ENCODE measurements at regions not wholly inside any gene's neighbourhood (a gene's known extent, or its start where the extent isn't known, plus 50 kb on each side); places are given as distances from the start of the nearest gene placed in this dataset.

DNA sequence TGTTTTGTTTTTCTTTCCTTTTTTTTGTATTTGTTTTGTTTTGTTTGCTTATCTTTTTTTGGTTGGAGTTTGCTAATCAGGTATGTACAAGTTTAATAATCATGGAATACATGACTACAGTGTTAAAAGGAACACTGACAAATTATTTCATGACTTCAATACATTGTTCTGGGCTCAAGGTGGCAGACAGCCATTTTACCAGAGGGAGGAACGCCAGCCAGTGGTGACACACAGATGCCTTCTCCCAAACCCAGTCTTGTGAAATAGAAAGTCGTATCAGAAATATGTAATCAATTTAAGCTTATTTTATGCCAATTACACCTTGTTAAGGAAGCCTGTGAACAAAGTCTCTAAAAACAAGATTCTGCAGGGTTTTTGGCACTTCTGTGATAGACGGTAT is 264.0 kb upstream of the EPHA4 start:
- no peak for DNase-seq (ENCODE audit: low read depth, low spot score)

DNA sequence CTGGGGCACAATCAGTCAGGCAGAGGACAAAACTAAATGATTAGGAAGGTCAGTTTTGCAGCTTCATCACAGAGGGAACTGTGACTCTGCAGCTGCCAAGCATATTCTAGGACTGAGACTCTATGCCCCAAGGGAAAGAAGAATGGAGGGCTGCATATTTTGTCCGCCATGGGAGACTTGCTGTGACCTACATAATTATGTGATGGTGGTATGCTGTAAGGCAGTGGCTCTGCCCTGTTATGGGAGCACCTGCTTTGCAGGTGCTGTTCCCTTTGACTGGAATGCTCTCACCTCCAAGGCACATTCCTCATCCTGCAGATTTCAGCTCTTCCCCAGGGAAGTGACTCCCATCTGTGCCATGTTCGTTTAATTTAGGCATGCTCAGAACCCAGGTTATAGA is 261.9 kb upstream of the EPHA4 start:
- no peak for DNase-seq (ENCODE audit: low read depth, low spot score)

DNA sequence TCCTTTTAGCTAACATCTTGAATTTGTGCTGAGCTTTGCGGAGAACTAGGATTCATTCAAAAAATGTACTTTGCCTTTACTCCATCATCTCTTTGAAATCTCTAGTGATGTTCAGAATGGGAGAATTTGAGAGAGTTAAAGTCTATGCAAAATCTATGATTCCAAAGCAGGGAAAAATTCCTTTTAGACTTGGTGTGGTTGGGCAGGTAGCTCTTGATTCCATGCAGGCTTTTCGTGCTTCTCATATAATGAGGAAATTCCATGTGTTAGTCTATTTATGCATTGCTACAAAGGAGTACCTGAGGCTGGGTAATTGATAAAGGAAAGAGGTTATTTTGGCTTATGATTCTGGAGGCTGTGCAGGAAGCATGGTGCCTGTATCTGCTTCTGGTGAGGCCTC is 258.9 kb upstream of the EPHA4 start:
- DNase-seq (ENCODE audit: low read depth, low spot score), result no peak

DNA sequence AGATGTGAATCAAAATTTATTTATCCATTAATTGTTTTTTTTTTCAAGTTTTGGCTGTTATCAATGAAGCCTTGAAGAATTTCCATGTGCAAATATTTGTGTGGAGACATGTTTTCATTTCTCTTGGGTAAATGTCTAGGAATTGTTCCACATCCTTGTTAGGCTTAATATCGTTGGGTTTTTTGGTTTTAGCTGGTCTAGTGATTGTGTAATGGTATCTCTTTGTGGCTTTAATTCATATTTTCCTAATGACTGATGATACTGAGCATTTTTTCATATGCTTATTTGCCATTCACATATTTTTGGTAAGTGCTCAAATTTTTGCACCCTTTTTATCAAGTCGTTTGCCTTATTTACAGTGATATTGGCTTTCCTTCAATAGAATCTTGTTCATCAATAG is 250.3 kb upstream of the EPHA4 start:
- DNase-seq (ENCODE audit: low read depth, low spot score), result no peak

DNA sequence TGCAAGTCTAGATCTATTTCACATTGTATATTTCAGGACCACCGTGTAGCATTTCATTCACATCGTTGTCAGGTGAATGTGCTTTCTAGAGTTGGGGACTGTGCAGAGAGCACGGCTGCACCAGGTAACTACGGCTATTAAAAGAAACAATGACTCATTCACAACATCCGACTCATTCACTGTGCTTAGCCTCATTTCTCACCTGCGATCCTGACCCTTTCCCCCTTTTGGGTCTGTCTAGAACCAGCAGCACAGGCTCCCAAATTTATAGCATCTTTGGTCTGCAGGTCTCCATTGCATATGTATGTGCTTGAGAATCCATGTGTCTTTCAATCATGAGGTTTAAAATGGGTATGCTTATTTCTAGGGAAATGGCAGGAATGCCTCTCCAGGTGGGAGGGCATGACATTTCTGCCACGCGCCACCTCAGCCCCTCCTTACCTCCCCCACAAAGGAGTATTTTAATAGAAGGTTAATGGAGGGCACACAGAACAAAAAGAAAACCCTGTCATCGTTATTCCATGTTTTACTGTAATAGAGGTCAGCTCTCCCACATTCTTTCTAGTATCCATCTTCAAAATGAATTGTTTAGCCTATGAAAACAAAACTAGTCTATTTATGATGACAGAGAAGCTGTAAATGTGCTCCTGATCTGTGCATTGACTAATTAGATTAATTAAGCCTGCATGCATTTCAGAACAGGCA is 246.7 kb upstream of the EPHA4 start:
- DNase-seq (ENCODE audit: low read depth, low spot score), result no peak

DNA sequence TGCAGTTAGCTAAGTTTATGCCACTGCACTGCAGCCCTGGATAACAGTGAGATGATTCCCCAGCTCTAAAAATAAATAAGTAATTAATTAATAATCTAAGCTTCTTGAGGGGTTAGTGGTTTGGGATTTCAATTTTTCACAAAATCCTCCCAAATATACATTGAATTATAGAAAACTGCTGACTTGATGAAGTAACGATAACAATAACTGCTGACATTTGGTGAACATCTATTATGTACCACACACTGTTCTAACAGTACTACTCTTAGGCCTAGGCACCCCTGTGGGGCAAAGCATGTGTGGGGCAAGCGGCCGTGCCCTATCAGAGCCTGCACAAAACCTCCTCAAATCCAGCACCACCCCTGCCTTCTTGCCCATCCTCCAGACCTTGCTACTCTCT is 245.8 kb upstream of the EPHA4 start:
- DNase-seq (ENCODE audit: low read depth, low spot score), result no peak

DNA sequence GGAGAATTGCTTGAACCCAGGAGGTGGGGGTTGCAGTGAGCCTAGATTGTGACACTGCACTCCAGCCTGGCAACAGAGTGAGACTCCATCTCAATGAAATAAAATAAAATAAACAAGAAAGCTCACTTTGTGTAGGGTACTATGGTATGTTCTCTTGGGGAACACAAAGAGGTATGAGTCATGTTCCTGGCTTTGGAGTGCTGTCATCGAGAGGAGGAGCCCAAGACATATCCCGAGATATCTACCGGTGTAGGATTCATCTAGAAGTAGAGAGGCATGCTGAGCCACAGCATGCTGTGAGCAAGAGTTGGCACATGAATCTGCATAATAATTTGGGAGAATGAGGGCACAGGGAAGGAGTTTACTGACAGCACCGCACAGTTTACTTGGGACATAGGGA is 244.9 kb upstream of the EPHA4 start:
- DNase-seq (ENCODE audit: low read depth, low spot score), result no peak

DNA sequence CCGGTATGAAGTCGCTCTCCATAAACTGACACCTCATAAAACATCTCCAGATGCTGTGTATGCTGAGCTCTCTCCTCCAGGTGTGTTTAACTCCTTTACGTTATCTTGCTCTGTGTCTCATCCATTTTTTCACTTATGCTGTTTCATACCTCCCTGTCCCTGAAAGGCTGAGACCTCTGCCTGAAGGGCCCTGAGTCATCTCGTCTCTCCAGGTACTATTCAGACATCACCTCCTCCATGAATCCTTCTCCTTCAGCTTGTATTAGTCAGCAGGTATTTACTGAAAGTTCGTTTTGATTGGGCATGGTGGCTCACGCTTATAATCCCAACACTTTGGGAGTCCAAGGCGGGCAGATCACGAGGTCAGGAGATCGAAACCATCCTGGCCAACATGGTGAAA is 244.5 kb upstream of the EPHA4 start:
- no peak for DNase-seq (ENCODE audit: low read depth, low spot score)

DNA sequence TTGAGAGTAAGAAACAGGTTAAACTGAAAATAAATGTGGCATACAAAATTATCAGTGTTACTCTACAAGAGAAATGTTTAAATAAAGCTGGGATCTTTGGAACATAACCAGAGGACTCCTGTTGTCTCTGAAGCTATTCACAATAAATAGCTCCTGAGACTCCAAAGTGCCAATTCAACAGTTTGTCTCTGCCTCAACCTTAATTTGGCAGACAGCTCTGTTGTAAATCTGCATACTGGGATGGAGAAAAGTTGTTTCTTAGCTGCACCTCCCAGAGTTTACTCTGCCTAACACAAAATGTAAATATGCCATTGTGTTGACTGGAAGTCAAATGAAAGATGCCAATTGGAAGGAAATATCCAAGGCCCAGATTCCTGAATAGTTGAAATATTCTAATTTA is 238.5 kb upstream of the EPHA4 start:
- DNase-seq (ENCODE audit: low read depth, low spot score), result no peak

DNA sequence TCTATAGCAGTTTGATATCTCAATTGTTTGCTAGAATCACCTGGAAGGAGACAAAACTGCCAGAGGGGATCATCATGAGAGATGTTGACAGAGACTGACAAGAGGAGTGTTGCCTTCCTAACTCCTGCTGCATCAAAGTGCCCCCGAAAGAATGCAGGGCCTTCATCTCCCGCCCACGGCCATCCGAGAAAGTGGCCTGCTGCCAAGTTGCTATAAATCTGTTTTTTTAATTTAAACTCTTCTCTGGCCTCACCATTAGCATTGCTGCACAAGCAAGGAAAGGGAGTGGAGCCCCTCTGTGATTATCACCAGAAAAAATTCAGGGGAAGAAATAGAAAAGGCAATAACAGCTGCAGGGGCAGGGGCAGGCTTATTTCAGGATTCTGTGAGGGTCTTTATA is 238.1 kb upstream of the EPHA4 start:
- DNase-seq (ENCODE audit: low read depth, low spot score), result no peak

DNA sequence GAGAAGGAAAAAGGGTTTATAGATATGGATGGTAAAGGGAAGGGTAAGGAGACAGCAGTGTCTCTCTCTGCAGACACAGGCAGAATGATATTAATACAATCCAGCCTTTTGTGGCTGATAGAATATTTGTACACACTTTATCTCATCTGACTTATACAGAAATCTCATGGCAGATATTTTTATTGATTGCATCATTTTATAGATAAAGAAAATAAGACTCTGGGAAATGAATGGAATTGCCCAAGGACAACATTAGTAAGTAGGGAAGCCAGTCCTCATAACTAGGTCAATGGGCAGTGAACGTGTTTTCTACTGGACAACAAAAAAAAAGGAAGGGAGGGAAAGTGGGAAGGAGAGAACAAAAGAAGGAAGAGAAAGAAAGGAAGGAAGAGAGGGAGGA is 236.4 kb upstream of the EPHA4 start:
- no peak for DNase-seq (ENCODE audit: low read depth, low spot score)

DNA sequence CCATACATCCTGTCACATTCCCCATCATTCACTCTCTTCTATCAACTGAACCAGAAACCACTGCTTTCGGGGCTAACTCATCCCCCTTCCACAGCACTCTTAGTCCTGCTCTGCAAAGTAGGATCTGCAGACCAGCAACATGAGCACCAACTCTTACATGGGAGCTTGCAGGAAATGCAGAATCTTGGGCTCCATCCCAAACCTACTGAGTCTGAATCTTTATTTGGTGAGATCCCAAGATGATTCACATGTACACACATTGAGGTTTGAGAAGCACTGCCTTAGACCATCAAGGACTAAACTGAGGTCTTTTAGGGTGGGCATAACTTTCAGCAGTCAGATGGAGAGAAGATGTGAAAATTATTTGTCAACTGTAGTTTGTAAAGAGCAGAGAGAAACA is 235.6 kb upstream of the EPHA4 start:
- no peak for DNase-seq (ENCODE audit: low read depth, low spot score)

DNA sequence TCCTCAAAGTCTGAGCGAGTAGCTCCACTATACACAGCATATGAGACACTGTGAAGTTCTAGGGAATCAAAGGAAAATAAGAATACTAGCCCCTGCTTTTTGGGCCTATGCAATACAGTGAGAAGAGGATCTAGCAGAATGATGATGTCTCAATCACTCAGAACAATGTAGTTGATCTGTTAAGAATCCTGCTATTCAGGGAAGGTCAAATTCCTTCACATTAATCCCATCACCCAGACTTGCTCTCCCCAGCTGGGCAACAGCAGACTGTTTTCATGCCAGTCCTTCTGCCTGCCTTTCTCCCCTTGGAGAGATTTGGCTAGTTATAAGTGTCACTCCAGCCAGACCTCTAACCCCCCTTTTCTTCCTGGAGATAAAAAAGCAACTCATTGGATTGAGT is 230.0 kb upstream of the EPHA4 start:
- no peak for DNase-seq (ENCODE audit: low read depth, low spot score)

DNA sequence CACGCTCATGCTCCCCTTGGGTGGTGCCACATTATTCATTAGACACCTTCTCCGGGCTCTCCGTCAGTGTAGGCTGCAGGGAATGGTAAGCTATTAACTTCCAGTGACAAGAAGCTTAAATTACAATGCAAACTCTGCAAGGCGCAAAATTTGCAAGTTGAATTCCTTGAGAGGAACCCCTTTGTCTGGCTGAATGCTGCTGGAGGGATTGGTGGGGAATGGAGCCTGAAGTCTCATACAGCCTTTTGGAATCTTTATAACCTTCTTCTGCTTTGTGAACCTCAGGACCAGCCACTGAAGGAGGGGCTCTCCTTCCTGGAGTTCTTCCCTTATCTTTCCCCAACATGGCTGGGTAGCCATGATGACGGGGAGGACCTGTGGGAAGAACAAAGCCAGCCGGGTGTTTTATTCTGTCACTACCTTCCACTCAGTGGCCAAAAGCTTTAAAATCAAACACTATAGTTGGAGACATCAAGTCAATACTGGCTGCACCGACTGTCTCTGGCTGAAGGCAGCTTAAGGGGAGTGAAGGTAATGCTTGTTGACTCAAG is 220.9 kb upstream of the EPHA4 start:
- no peak for DNase-seq (ENCODE audit: low read depth, low spot score)

DNA sequence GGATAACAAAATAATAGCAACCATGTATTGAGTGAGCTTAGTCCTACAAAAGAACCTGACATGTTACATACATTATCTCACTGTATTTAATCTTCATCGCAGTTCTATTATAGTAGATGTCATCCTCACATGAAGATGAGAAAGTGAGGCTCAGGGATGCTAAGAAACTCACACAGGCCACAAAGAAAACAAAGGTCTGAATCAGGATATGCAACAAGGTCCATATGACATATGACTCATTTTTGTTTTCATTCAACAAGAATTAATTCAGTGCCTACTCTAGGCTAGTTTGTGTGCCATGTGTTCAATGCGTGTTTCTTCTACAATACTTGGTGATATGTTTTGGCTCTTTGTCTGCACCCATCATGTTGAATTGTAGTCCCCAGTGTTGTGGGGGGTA is 219.7 kb upstream of the EPHA4 start:
- DNase-seq (ENCODE audit: low read depth, low spot score), result no peak

DNA sequence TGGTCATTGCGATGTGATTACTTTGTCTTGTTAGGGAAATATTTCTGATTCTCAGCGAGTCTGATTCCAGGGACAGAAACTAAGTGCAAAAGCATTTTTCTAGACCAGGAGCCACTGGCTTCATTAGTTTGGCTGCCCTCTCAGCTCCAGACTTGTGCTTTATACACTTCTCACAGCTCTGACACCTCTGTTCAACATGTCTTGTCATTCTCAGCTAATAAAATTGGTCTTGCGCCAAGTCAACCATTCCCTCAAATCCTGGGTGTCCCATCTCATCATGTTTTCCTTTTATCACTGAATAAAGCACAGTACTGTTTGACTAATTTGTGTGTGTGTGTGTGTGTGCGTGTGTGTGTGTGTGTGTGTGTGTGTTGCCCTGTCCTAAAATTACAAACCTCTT is 215.5 kb upstream of the EPHA4 start:
- no peak for DNase-seq (ENCODE audit: low read depth, low spot score)

DNA sequence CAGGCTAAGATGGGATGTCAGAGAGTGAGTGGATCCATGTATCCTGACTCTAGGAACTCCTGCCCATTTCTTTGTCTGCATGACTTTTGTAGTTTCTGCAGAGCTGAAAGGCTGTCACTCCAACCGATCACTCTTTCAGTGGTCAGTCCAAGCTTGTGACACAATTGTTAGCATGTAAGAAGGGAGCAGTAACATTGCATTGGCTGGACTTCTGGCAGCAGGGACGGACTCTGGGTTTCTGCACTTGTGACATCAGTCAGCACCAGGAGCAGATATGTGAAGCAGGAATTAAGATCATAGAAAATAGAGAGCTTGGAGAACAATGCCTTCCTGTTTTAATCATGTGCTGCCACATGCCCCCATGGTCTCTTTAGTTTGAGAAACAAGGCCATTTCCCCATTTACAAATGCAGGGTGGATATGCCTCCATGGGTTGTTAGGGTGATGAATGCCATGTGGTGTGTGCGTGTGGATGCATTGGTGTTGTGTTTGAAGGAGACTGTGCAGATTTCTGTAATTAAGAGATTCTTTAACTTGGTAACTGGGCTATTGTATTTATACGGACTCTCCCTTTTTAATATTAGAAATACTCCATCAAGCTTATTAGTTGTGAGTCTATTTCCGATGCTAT is 214.3 kb upstream of the EPHA4 start:
- no peak for DNase-seq (ENCODE audit: low read depth, low spot score)

DNA sequence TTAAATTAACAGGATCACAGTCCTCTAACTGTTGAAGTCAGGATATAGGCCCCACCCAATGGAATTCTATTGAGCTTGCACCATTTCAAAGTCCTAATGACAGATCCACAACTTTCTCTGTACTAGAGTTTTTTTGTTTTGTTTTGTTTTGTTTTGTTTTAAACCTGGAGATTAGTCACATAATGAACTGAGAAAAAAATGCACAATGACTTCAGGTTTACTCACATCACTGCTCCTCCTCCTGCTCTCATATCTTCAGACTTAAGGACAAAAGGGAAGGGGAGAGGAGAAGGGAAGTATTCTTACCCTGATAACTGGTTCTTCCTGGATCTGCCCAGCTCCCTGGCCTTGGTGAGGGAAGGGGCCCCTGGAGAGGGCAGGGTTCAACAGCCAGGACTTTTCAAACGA is 208.2 kb upstream of the EPHA4 start:
- DNase-seq (ENCODE audit: low read depth, low spot score), result peak; percentile 69

DNA sequence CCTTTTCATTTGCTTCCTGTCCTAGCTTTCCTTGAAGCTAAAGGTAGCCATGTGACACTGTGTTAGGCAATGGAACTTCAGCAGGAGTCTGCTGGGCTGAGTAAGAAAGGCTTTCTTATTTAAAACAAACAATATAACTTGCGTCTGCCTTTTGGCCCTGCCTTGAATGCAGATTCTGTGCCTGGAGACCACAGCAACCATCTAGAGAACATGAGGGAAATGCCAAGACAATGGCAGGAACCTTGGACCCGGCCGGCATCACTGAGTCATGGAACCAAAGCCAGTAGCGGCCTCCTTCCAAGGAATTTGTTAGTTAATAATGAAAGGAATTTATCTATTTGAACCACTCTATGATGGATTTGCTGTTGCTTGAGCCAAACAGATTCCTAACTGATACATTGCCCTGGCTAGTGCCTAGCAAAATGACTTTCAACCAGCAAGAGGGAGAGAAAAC is 207.5 kb upstream of the EPHA4 start:
- DNase-seq (ENCODE audit: low read depth, low spot score), result peak; percentile 94

DNA sequence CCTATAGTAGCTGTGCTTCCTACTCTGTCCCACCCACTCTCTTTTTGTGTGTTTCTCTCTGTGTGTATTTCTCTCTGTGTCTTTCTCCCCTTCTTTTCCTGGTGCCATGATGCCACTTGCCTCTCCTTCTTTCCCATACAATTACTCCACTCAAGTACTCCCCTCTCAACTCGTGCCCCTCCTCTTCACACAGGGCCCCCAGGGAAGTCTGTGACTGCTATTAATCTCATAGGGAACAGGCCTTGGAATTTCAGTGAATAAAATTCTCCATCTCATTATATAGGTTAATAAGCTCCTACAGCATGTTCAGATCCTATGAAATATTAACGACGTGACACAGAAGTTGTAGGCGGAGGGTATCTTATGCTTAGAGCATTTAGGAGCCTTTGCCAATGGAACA is 205.9 kb upstream of the EPHA4 start:
- DNase-seq (ENCODE audit: low read depth, low spot score), result no peak

DNA sequence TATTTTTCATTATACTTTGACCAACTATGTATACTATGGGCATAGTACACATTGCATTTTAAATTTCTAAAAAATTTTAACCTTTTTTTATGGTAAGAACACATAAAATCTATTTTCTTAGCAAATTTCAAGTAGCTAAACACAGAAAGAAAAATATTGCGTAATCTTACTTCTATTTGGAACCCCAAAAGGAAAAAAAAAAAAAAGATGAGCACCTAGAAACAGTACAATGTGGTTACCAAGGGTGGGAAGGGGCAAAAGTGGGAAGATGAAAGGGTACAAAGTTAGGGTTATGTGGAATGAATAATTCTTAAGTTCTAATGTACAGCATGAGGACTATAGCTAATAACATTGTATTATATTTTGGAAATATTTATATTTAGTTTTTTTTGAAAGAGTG is 205.0 kb upstream of the EPHA4 start:
- no peak for DNase-seq (ENCODE audit: low read depth, low spot score)

DNA sequence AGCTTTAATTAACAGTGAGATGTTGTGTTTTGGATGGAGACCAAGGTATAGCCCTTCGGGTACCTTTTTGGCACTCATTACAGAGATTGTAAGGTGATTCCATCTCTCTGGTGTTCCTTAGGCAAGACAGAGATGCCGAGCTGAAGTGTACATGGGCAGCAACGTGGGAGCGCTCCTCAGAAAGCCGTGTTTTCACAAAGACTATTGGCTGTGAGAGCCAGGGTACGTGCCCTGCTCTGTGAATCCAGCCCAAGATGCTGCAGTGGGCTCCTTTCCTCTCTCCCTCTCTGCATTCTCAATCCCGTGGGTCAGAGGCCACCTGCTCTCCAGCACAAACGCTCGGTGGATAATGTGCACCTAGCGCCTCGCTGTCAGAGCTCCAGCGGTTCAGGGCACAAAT is 203.0 kb upstream of the EPHA4 start:
- no peak for DNase-seq (ENCODE audit: low read depth, low spot score)

DNA sequence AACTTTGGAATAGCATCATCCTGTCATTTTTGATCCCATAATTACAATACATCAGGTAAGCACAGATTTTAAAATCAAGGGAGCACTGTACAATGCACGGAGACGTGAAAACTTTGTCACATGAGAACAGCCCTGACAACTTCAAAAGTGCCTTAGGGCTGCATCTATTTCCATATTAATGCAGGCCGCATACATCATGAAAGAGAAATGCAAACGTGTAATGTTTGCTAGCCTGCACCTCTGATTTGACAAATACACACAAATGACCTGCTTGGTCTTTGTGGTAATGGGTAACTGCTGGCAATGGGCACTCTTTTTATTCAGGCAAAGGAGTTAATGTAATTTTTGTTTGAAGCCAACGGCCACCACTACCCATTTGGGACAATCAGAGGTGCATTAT is 202.0 kb upstream of the EPHA4 start:
- no peak for DNase-seq (ENCODE audit: low read depth, low spot score)

Measured in pulmonary artery endothelial cell (primary cell).